GM13977 (cell line): ENCODE measurements at regions not wholly inside any gene's neighbourhood (a gene's known extent, or its start where the extent isn't known, plus 50 kb on each side); places are given as distances from the start of the nearest gene placed in this dataset.

Experiments
- DNase-seq: peaks from one replicate; pipeline ENCODE4 v3.0.0; 2012; ENCODE audit warnings: low spot score
- in situ Hi-C: fragments of 300-500 bp; cut with MboI; formaldehyde crosslinking; loops from one replicate; pipeline ENCODE4 v1.12.0; 2022; ENCODE audit warnings: low sequenced_read_pairs, low pct_unique_long_range_greater_than_20kb, mixed read lengths, inconsistent platforms; ENCODE audit not compliant: unreplicated experiment
- TF ChIP-seq, protein P1 (sequence below): IDR thresholded peaks from 2 replicates; pipeline ENCODE4 v1.5.1; 2012; ENCODE audit warnings: mild to moderate bottlenecking, control low read depth; ENCODE audit not compliant: insufficient read depth; ENCODE audit errors: extremely low read depth, missing control alignments

DNA sequence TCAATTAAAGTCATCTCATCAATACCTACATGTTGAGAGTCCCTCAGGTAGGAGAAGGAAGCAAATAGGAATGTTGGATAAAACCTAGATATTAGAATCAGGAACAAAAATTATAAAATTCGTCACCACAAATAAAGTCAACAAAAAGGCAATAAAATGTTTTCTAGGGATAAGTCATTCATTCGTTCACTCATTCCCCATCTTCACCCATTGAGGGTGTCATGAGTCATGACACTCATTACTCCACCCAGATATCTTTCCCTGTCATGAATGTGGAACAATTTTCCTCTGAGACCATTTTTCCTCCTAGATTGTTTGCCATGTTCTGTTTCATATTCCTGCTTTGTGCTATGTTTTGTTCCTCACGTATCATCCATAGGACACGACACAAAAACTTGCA lies 50.9 kb upstream of the OLIG3 start:
- no peak for DNase-seq
- in situ Hi-C loops: no loop called here
- TF ChIP-seq, protein P1, sequence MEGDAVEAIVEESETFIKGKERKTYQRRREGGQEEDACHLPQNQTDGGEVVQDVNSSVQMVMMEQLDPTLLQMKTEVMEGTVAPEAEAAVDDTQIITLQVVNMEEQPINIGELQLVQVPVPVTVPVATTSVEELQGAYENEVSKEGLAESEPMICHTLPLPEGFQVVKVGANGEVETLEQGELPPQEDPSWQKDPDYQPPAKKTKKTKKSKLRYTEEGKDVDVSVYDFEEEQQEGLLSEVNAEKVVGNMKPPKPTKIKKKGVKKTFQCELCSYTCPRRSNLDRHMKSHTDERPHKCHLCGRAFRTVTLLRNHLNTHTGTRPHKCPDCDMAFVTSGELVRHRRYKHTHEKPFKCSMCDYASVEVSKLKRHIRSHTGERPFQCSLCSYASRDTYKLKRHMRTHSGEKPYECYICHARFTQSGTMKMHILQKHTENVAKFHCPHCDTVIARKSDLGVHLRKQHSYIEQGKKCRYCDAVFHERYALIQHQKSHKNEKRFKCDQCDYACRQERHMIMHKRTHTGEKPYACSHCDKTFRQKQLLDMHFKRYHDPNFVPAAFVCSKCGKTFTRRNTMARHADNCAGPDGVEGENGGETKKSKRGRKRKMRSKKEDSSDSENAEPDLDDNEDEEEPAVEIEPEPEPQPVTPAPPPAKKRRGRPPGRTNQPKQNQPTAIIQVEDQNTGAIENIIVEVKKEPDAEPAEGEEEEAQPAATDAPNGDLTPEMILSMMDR: no peak

DNA sequence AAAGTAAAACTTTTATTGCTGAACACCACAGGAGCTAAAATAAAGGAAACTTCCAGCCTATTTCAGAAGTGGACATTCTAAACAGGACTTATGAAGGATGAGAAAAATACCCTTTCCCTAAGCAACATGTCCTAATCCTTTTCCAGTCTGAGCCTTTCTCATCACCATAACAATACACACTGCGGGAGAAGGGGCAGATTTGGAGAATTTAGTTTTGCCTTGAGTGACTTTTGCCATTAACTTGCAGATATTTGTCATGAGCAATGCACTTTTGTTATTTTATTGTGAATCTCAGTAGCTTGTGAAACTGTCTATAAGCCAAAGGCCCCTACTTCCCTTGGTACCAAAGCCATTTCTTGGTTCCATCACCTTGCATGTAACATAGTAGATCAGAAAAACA lies 53.0 kb upstream of the OLIG3 start:
- no peak for DNase-seq
- TF ChIP-seq, protein P1: no peak
- in situ Hi-C loops: no loop called here

DNA sequence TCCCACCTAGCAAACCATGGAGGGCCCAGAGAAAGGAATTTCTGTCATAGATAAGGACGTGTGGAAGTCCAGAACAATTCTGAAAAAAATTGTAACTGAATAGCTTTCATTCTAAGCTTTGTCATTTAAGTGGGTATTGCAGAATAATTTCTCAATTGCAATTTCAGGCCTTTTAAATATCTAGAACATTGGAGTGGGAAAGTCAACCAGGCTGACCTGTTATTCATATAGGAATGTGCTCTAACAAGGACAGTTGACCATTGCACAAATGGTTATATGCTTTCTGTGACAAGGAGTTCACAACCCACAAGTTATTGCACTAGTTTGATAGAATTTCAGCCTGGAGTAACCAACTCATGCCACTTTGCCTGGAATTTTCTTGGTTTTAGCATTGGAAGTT lies 53.4 kb upstream of the OLIG3 start:
- TF ChIP-seq, protein P1: no peak
- in situ Hi-C loops: no loop called here
- no peak for DNase-seq

DNA sequence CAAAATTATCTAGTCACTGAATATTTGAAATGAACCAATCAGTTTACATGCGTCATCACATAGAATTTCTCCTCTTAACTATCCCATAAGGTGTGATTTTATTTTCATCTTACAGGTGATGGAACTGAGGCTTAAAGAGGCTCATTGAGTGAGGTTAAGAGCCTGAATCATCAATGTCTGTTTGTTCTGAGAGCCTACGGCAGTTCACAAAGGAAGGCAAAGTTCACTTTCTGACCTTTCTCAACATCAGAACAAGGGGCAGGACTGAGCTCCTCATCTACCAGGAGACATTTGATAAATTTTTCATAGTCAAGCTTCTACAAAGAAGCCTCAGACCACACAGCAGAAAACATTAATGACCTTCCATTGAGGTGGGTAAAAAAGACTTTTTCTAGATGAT lies 54.9 kb upstream of the OLIG3 start:
- DNase-seq: no peak
- TF ChIP-seq, protein P1: no peak
- in situ Hi-C loops: no loop called here

DNA sequence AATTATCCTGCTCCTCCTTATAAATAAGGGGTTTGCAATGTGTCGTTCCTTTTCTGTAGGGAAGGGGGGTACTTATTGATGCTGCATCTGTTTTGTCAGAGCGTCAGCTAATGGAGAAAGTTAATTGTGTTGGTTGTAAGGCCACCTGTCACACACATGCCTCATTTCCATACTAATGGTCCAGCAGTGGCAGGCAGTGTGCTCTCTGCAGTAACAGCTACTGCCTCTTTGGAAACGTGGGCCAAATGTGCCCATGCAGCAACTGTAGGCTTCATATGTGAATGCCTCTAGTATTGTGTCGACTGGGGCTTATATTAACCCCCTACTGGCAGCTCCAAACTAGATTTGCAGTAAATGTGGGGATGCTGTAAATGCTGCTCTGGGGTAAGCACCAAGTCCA lies 56.3 kb upstream of the OLIG3 start:
- DNase-seq: no peak
- in situ Hi-C loops: no loop called here
- TF ChIP-seq, protein P1: no peak

DNA sequence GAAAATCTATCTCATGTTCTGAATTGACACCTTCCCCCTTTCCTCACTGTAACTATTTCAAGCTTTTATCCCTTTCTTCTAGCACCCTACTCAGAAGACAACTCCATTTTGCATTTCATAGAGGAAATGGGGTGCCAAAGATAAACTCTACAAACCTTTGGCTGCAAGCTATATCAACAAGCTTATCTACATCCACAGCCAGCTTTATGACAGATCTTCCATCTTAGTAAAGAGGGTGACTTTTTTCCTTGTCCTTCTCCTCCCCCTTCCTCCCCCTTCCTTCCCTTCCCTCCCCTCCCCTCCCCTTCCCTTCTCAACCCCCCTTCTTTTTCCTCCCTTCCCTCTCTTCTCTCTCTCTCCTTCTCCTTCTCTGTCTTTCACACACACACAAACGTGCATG lies 58.0 kb upstream of the OLIG3 start:
- in situ Hi-C loops: no loop called here
- no peak for DNase-seq
- TF ChIP-seq, protein P1: no peak

DNA sequence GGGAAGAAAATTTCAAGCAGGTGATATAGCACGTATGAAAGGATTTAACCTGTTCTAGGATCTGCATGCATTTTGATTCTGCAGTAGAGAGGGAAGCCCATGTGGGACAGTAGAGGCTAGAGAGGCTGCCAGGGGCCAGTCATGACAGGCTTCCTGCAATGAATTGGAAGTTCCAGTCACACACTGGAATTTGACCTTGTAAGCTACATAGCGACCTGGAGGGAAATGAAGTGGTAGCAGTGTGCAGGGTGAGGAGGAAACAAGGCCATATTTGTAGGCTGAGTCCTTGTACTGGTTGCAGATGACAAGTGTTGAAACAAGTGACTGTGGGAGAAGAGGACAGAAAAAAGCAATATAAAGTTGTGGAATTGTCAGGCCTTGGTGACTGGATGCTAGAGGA lies 58.6 kb upstream of the OLIG3 start:
- TF ChIP-seq, protein P1: no peak
- in situ Hi-C loops: no loop called here
- no peak for DNase-seq
